NK-92 (cell line): ENCODE measurements at regions not wholly inside any gene's neighbourhood (a gene's known extent, or its start where the extent isn't known, plus 50 kb on each side); places are given as distances from the start of the nearest gene placed in this dataset.

Experiments
- DNase-seq: peaks from one replicate; lab custom pipeline; 2025; ENCODE audit not compliant: unreplicated experiment; lab: John Stamatoyannopoulos, UW

DNA sequence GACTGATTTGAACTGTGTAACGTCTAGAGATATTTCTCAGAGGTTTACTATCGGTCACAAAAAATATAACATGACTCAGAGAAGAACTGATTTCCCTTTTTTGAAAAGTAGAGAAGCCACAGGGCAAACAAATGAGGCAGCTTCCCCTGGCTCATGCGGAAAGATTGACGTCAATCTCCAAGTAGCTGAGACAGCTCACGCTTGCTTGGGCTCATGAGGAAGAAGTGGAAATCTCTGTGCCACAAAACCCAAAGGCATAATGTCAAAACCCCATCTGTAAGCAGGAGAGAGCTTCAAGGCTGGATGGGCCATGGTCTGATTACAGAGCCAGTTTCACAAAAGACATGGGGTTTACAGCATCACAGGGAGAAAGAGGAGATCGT, 188.1 kb downstream of the ARL4C start:
- no peak for DNase-seq

DNA sequence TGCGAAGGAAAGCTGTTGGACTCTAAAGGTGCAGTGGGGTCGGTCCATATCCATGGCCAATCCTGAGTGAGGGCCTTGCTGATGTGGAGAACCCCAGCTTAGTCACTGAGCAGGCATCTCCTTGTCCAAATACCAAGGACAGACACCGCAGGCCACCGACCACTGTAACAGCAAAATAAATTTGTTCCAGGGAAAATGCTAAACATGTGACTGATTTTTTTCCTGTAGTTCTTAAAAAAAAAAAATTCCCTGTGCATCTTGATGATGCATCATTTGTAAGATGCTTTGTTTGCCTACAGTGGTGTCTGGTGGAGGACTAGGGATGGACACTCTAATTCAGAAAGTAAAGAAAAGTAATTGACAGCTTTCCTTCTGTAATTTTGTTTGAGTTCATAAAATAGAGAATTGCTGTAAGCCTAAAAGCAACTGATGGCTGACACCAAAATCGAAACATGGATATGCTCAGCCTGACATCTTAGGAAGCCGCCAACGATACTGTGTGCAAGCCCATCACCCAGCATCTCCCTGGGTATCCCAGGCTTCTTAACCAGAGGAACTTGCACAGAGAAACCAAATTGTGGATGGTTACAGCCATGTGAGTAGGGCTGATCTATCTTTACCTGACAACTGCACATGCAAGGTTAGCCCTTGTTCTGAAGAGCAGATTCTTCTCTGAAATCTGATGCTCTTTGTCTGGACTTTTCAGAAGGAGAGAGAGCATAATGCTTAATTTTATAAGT, 188.6 kb downstream of the ARL4C start:
- DNase-seq = no peak

DNA sequence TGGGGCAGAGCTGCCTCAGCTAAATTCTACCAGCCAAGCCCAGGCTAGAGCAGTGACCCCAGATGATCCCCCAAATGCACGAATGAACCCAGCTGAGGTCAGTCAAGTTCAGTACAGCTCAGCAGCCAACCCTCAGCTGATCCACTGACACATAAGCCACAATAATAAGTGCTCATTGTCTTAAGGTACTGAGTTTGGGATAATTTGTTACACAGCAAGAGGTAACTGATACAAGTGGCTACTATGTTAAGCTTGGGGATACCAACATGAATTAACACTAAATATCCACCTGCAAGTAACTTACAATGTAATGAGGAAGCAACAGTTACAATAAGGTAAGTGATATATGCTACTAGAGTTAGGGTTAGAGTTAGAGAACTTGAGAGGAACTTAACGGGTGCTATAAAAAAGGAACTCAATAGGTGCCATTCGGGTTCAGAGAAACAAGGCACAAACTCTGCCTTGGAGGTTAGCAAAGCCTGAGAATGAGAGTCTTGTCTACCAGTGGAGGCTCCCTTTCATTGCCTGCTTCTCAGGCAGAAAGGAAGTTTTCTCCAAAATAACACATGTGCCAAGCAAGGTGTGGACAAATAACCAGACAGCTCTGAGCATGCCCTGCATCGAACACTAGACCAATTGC, 189.4 kb downstream of the ARL4C start:
- DNase-seq = no peak

DNA sequence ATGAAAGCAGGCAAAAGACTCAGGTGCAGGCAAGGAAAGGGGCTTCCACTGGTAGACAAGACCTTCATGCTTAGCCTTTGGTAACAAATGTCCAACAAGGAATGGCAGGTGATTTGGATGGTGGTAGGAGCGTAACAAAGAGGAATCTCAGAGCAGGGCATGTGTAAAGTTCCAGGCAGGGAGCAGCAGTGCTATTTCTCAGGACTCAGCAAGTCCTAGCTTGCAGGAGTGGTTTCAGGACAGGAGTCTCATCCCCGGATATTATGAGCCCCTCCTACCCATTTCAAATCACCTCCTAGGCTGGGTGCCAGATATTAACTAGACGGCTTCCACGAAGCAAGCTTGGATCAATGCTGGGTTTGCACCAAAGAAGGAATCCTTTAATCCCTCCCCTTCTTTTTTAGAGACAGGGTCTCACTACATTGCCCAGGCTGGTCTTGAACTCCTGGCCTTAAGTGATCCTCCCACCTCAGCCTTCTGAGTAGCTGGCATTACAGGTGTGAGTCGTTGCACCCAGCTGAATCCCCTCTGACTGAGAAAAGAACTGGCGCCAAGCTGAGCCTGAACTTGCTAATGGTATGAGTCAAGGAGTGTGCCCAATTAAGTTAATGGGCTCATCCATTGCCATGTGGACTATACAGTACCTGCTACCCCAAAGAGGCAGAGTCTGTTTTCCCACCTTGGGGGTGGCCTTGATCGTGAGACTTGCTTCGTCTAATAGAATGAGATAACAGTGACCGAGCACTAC, 190.3 kb downstream of the ARL4C start:
- DNase-seq = no peak

DNA sequence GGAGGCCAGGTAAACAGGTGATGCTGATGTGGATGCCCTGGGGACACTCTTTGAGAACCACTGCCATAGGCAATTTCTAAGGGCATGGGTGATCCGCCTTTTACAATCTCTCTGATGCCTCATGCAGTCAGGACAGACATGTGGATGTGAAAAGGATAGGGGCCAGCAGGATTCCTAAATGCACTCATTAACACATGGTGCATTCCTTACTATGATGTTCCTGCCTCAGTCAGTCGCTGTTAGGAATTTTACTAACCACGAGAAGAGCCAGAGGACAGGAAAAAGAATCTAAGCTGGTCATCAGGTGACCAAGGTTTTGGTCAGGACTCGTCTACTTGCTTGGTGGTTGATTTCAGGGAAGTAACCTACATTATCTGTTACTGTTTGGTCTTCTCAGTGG, 191.0 kb downstream of the ARL4C start:
- no peak for DNase-seq

DNA sequence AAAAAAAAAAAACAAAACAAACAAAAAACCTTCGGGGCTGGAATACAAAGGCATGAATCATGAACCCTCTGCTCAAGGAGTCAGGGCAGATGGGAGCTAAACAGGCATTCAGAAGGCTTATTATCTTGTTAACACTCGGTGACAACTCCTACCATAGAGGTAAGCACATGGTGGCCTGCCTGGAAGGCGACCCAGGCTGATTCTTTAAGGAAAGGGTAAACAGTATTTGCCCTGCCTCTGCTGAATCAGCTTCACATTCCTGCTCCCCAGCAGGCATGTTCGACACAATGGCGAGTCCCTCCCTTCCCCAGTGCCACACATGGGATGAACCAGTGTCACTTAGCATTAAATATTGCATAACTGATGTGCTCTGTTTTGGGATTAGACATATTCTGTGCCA, 191.9 kb downstream of the ARL4C start:
- DNase-seq = no peak

DNA sequence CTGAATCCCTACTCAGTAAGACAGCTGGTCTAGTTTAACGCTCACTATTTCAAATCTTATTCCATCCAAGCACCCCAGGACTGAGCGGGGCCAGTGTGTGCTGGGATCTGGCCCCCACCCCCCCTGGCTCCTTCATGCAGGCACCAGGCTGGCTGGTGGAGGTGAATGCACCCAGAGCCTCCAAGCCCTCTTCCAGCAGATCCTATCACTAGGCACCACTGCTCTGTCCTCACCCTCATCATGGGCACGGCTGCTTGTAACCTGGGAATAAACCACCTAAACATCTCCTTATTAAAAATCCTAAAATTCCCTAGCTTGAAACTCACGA, 194.3 kb downstream of the ARL4C start:
- no peak for DNase-seq

DNA sequence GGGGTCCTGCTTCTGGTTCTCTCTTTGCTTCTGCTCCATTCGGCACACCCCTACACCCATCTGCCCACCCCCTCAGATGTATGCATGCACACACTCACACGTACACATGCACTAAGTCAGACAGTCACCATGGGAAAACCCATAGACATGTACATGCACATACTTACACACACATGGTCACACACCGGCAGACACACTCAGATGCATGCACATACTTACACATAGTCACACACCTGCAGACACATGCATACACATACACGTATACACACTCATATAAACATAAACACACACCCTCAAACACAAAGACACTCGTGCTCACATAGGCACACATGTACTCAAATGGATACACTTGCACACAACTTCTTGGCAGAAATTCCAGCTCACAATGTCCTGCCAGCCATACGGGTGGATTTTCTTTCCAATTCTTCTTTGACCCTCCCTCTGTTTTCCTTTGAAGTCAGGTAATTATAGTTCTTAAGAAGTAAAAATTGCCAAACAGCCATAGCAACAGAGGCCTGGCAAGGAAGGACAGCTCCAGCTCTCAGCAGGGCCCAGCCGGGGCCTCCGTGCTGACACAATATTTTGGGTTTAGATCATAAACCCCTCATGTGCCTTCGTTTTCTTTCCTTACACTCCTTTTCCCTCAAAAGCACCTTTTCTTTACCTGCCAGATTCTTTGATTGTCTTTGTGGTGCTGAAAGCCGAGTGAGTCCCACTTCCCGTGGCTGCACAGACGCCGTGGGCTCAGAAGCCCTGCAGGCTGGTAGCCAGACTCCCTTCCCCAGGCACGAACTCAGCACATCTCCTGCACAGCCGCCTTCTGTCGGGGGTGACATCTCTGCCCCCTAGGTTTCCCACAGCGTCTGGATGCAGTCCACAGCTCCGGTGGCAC, 195.7 kb downstream of the ARL4C start:
- DNase-seq = no peak

DNA sequence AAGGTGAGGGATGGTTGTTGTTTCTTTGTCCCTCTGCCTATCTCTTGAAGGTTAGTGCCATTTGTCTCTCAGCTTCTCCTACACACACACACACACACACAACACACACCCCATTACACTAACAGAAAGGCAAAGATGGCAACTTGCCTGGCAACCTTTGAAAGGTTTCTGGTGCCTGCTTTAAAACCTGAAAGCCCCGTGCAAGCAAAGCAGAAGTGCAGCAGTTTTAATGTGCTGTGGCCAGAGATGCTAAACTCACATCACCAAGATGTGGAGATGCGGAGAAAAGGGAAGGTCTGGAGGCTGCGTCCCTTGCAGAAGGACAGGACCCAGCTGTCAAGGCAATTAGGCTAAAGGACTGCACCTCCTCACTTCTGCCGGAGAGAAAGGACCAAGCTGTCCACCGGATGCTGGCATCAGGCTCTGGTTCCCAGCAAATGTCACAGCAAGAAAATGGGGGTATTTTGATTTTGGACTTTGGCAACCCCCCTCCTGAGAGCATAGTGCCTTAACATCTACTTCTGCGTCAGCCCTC, 196.4 kb downstream of the ARL4C start:
- DNase-seq = no peak

DNA sequence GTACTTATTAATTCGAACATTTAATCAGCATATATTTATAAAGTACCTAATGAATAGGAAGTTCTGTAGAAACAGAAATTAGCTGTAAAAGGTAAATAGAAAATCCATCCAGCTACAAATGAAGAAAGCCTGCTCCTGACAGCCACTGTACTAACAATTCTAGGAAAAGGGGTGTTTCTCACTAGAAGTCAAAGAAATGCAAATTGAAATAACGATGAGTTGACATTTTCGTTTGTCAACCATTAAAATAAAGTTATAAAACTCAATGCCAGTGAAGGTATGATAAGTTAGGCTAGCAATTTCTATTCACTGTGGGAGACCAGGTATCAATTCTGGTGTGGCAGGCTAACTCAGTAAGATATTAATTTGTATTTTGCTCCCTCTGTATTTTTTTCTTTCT, 198.0 kb downstream of the ARL4C start:
- no peak for DNase-seq

DNA sequence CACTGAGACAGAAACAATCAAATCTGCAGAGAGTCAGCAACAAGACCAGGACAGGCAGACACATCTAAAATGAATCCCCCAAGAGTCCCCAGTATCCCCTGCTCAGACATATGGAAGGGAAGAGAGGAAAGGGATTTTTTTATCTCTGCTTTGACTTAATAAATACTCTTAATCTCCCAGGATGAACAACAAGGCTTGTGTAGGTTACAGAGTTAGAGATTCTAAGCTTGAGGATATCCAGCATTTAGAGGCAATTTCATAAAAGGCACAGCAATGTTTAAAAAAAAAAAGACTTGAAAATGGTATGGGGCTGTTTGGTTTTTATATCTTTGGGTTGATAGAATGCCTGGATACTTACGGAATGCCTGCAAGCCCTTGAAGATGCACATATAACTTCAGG, 199.9 kb downstream of the ARL4C start:
- no peak for DNase-seq

DNA sequence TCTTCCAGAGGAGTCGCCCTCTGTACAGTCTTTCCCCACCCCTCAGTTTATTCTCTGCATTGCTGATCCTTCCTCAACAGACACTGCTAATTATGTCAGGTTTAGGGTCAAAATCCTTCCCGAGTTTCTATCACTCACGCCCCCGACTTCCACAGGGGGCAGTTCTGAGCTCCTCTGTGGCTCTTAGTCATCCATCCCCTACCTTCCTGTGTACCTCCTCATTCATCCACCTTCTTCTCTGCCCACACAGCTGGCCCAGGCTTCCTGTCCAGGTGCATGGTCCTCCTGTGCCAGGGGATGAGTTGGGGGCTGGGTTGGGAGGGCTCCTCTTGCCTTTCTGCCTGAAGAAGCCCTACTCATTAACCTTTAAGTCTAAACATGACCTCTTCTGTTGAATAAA, 202.9 kb downstream of the ARL4C start:
- no peak for DNase-seq

DNA sequence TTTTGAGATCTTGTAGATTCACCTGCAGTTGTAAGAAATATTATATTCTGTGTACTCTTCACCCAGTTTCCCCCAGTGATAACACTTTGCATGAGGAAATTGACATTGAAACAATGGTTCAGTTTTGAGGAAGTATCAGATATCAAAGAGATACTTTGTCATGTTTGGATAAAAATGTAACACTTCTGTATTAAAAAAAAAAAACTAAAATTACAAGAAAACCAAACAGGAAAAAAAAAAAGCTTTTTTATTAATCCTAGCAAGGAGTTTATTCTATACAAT, 204.0 kb downstream of the ARL4C start:
- DNase-seq = no peak

DNA sequence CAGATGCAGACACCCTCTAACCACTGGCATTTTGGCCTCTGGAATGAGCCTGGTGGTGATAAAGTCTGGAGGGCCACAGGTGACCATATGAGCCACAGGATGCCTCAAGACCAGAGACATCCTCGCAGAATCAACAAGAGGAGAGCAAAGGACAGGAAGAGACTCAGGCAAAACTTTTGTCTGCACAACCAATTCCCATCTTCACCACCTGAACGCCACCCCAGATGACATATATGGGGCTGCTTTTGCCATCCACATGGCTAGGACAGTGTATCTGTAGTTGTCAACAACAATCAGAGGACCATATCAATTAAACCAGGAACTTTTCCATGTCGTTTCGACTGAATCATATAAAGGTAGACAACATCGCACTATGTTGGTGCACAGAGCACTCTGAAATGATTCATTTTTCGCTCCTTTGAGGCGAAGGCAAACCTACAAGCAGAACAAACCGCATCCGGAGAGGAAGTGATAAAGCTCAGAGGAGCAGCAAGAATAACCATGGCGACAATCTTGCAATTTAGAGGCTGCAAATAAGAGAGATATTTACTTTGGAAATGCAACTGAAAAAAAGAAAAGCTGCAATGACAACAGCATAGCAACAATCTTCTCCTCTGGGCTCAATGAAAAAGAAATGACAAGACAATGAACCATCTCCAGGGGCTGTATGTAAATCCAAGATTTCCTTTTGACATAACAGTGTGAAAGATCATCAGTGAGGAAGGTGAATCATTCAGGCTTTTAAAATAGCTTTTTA, 204.5 kb downstream of the ARL4C start:
- DNase-seq = no peak

DNA sequence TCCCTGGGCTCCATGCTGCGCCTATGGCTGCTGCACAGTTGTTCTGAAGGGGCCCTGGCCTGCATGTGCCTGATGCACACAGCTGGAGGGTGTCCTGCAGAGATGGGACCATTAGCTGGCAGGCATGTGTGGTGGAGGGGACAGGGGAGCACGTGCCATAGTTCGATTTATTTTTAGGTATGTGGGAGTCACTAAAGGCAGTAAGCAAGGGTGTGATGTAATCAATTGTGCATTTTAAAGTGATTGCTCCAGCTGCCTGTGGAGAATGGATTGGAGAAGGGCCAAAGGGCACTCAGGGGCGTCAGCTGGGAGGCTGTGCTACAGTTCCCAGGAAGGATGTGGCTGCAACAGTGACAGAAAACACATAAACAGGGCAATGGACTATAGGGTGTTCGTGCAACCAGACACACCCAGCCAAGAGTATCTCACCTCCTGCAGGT, 205.1 kb downstream of the ARL4C start:
- no peak for DNase-seq

DNA sequence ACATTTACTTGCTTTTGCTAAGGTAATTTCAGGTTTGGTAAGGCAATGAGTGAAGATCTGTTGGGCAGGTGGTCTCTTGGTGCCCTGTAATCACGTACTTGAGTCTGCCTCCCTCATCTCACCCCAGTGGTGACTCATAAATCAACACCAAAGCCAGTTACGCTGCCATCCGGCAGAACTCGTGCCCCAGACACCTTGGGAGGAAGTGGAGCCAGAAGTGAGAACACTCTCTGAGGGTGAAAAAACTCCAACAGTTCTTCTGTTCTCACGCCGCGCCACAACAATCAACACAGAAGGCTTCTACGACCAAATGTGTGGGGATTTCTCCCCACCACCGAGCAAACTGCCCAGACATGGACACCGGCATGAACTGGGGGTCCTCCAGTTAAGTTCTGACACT, 206.2 kb downstream of the ARL4C start:
- DNase-seq = peak; percentile 30

DNA sequence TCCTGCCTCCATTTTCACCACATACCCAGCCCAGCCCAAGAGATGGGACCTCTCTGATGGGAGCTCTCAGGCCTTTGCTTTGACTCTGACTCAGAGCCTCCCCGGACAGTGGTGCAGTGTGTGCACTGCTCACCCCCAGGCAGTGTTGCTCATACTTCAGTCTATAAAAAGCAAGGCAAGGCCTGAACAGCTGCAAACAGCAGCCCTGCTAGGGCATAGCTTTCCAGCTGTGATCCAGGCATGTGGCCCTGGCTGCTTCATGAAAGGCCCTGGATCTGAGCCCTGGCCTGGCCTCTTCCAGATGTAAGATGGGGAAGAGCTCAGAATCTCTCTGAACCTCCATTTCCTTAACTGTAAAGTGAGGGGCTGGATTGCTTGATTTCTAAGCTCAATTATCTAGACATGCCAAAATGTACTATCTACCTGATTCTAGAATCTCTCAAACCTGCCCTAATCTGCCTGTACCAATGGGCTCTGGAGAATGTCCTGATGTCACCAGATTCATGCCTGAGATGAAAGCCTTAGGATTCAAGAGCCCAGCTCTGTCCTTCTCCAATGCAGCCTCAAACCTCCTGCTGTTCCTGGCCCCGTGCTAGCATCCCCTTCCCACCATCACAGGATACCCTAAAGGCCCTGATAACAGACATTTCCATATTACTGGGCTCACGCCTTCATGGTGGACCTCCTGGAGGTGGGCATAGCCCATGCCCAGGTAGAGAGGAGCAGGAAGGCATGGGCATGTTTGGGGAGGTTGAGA, 206.9 kb downstream of the ARL4C start:
- no peak for DNase-seq

DNA sequence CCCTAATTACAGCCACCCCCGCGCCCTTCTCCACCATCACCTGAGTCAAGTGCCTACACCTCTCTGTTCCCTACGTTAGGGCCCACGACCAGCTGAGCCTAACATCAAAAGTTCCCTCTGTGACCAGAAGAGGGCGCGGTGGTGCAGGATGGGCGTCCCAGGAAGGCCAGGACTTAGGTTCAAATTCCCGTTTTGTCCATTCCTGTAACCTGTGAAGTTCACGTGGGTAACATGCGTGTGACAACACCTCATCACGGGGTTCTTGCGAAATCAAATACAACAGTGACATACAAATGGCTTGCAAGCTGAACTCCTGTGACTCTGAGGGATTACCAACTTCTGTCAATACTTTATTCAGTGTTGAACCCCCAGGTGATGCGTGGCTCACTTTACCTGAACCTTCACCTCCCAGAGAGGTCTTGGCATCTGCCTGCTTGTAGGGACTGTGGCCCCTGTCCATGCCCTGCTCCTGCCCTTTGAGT, 207.9 kb downstream of the ARL4C start:
- DNase-seq = no peak

DNA sequence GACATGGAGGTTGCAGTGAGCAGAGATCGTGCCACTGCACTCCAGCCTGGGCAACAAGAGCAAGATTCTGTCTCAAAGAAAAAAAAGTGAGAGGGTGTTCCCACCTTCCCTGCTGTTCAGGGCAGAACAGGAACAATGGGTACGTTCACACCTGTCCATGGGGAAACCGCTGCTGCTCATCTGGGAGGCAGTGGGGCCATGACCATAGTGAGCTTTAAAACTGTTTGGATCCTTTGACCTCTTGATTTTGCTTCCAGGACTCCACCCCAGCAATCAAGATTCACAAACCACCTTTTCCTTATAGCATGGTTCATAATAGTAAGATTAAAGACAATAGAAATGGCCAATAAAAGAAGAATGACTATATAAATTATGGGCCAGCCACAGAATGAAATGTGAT, 209.2 kb downstream of the ARL4C start:
- DNase-seq = no peak

DNA sequence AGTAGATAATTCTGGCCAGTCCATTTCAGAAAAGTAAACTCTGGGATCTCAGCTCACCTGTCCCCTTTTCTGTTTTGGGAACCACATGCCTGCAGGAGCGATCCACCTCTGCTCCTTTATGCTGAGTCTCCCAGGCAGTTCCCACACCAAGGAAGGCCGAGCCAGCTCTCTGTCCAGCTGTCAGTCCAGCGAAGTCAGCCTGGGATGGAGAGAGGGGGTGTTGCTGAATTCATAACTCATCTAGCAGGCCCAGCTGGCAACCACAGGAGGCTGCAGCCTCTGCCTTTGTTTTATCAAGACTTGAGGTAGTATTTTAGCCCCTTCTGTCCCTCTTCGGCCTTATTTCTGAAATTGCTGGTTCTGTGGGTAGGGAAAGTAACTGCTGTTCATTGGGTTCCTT, 209.9 kb downstream of the ARL4C start:
- DNase-seq = no peak
